ENCODE measurements at regions not wholly inside any gene's neighbourhood (a gene's known extent, or its start where the extent isn't known, plus 50 kb on each side); places are given as distances from the start of the nearest gene placed in this dataset.
"Not testable (repeated sequence)": the region's sequence is repeated elsewhere in the genome, so short reads cannot be mapped to it uniquely, and the experiment has no call there.

DNA sequence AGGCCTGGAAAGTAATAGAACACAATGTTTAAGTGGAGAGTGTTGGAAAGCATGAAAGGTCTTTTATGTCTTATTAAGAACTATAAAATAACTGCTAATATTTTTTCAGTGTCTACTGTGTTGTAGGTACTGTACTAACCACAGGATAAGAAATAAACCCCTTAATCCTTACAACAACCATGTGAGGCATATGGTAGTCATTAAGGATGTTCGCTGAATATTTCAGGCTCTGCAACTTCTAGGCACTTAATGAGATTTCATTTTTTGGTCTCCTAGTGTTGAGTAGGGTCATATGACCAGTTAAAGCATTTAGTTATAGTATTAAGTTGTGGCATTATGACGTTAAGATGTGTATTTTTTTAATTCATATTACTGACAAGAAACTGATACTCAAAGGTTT is 346.6 kb upstream of the KCNH7 start:
- no peak for DNase-seq (ENCODE audit: low read depth, low spot score)
- in situ Hi-C loops (cut with HindIII; ENCODE audit: low pct_unique_long_range_greater_than_20kb, low sequenced_read_pairs): no loop called here

DNA sequence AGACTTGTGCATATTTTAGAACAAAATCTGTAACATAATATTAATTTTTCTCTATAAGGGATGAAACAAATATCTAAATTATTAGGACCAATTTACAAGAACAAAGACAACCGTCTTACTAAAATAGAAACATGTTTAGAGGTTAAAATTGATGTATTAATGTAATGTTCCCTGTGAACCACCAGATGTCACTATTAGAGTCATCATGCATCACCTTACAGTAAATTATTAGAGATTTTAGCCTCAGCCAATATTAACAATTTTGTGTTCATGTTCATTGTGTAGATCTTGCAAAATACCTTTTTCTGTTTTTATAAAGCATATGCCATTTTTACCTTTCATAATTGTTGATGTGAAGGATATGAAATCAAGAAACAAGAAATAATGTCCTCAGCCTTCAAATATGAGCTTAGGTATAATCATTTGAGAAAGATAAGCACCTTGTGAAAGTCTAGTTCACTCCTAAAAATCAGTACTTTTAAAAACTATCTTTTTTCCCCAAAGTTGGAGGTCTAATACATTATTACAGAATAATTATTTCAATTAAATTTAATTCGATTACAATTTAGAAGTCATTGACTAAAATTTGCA is 344.3 kb upstream of the KCNH7 start:
- in situ Hi-C loops (cut with HindIII; ENCODE audit: low pct_unique_long_range_greater_than_20kb, low sequenced_read_pairs): no loop called here
- peak; percentile 39 for DNase-seq (ENCODE audit: low read depth, low spot score)

- DNase-seq (ENCODE audit: low read depth, low spot score): no peak
- in situ Hi-C loops (cut with HindIII; ENCODE audit: low pct_unique_long_range_greater_than_20kb, low sequenced_read_pairs): no loop called here
Measured at GRCh38 chr2:163177592-163177991, 339.0 kb upstream of the KCNH7 start.

DNA sequence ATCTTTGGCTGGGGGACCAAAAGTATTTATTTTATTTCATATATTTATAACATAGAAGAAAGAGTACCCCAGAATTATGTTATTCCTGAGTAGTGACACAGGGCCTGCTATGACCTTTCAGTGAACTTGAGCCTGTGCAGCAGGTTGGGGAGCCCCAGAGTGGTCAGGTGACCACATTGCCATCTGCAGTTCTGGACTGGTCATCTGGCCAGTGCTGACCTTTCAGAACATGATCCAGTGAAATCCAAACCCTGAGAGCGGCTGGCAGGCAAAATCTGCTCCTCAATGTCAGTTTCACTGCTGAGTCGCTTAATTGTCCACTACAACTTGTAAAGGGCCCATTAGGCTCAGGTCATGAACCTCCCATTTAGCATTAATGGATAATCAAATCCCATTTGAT is 336.7 kb upstream of the KCNH7 start:
- in situ Hi-C loops (cut with HindIII; ENCODE audit: low pct_unique_long_range_greater_than_20kb, low sequenced_read_pairs): no loop called here
- no peak for DNase-seq (ENCODE audit: low read depth, low spot score)

- no peak for DNase-seq (ENCODE audit: low read depth, low spot score)
- in situ Hi-C loops (cut with HindIII; ENCODE audit: low pct_unique_long_range_greater_than_20kb, low sequenced_read_pairs): loop anchor here (25.0 kb wide), 1 partner anchor 1489 kb away; no protein-coding TSS in a partner anchor
Measured at GRCh38 chr2:163173591-163173990, 335.0 kb upstream of the KCNH7 start.

GRCh38 chr2:163171786-163172530 is 333.4 kb upstream of the KCNH7 start:
- no peak for DNase-seq (ENCODE audit: low read depth, low spot score)
- in situ Hi-C loops (cut with HindIII; ENCODE audit: low pct_unique_long_range_greater_than_20kb, low sequenced_read_pairs): loop anchor here (25.0 kb wide), 1 partner anchor 1490 kb away; no protein-coding TSS in a partner anchor

GRCh38 chr2:163157891-163158496 is 319.4 kb upstream of the KCNH7 start:
- peak; percentile 3 for DNase-seq (ENCODE audit: low read depth, low spot score)
- in situ Hi-C loops (cut with HindIII; ENCODE audit: low pct_unique_long_range_greater_than_20kb, low sequenced_read_pairs): loop anchor here (25.0 kb wide), 1 partner anchor 1504 kb away; no protein-coding TSS in a partner anchor

DNA sequence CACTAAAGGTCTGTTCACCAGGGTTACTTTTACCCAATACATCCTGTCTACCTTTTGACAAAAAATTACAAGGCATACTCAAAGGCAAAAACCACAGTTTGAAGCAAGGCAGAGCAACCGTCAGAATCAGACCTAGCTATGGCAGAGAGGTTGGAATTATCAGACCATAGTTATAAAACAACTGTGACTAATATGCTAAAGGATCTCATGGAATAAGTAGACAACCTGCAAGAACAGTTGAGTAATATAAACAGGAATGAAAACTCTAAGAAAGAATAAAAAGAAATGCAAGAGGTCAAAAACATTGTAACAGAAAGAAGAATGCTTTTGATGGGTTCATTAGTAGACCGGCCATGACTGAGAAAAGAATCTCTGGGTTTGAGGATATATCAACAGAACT is 318.8 kb upstream of the KCNH7 start:
- DNase-seq (ENCODE audit: low read depth, low spot score): no peak

DNA sequence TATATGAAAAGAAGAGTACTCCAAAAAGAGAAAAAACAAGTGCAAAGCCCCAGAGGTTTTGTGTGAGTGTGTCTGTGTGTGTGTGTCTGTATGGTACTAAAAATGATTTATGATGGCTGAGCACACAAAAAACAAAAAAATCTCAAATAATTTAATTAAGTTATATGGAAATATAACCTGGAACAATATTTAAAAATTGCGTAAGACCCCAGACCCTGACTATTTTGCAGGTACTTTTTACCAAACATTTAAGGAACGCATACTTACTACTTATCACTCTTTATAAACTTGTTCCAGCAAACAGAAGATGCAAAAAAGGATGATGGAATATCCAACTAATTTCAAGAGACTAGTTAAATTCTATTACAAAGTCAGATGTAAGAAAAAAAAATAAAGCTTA is 317.4 kb upstream of the KCNH7 start:
- in situ Hi-C loops (cut with HindIII; ENCODE audit: low pct_unique_long_range_greater_than_20kb, low sequenced_read_pairs): loop anchor here (25.0 kb wide), 1 partner anchor 1506 kb away; no protein-coding TSS in a partner anchor
- DNase-seq (ENCODE audit: low read depth, low spot score): no peak

More for the DNA sequence above, 318.8 kb upstream of the KCNH7 start:
- in situ Hi-C loops (cut with HindIII; ENCODE audit: low pct_unique_long_range_greater_than_20kb, low sequenced_read_pairs): loop anchor here (25.0 kb wide), 1 partner anchor 1505 kb away; no protein-coding TSS in a partner anchor

DNA sequence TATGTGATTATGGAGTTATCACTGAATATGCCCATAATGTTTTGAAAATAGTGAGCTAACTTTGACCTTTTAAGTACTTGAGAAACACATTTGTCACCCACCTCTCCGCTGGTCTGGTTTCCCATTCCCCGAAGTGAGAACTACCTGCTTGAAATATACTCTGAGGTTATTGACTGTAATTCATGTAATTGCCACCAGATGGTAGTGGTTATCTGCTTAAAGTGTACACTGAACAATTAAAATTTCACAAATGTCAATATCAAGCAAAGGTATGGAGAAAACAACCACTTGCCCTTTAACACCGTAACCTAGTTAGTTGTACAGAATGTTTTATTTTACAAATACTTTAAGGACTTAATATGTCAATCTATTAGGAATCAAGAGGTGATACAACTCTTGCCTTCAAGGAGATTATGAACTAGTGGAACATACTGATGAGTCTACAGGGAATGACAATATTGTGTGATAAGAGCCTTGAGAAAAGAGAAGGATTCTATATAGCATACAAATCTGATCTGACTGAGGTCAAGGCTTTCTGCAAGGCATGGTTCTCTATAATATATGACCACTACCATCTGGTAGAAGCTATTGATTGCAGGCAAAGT is 316.8 kb upstream of the KCNH7 start:
- DNase-seq (ENCODE audit: low read depth, low spot score): peak; percentile 63
- in situ Hi-C loops (cut with HindIII; ENCODE audit: low pct_unique_long_range_greater_than_20kb, low sequenced_read_pairs): loop anchor here (25.0 kb wide), 1 partner anchor 1507 kb away; no protein-coding TSS in a partner anchor

GRCh38 chr2:163142618-163143017 is 304.1 kb upstream of the KCNH7 start:
- in situ Hi-C loops (cut with HindIII; ENCODE audit: low pct_unique_long_range_greater_than_20kb, low sequenced_read_pairs): no loop called here

GRCh38 chr2:163138947-163139346 is 300.4 kb upstream of the KCNH7 start:
- in situ Hi-C loops (cut with HindIII; ENCODE audit: low pct_unique_long_range_greater_than_20kb, low sequenced_read_pairs): no loop called here
- DNase-seq (ENCODE audit: low read depth, low spot score): no peak

More at GRCh38 chr2:163142618-163143017, 304.1 kb upstream of the KCNH7 start:
- DNase-seq (ENCODE audit: low read depth, low spot score): no peak

DNA sequence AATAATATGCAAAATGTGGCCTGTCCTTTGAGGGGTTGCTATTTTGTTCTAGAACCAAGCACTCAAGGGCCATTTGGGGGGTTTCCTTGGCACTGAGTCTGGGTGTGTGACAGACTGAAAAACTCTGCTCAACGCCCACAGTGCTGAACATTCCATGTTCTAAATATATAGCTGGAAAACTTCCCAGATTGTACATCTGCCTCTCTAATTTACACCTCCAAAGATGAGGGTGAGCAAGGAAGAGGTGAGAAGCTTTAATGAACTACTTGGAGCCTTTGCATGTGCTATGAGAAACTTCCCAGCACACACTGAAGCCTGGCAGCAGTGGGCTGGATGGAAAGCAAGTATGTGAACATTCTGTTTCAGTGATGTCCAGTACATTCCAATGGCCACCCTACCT is 296.7 kb upstream of the KCNH7 start:
- DNase-seq (ENCODE audit: low read depth, low spot score): no peak
- in situ Hi-C loops (cut with HindIII; ENCODE audit: low pct_unique_long_range_greater_than_20kb, low sequenced_read_pairs): no loop called here

- in situ Hi-C loops (cut with HindIII; ENCODE audit: low pct_unique_long_range_greater_than_20kb, low sequenced_read_pairs): no loop called here
- DNase-seq (ENCODE audit: low read depth, low spot score): peak; percentile 87
Measured at GRCh38 chr2:163133602-163134001, 295.0 kb upstream of the KCNH7 start.

- DNase-seq (ENCODE audit: low read depth, low spot score): peak; percentile 56
- in situ Hi-C loops (cut with HindIII; ENCODE audit: low pct_unique_long_range_greater_than_20kb, low sequenced_read_pairs): no loop called here
Measured at GRCh38 chr2:163132850-163133249, 294.3 kb upstream of the KCNH7 start.

- in situ Hi-C loops (cut with HindIII; ENCODE audit: low pct_unique_long_range_greater_than_20kb, low sequenced_read_pairs); DNase-seq (ENCODE audit: low read depth, low spot score): not testable (repeated sequence)
Measured at GRCh38 chr2:163132207-163132606, 293.6 kb upstream of the KCNH7 start.

- no peak for DNase-seq (ENCODE audit: low read depth, low spot score)
- in situ Hi-C loops (cut with HindIII; ENCODE audit: low pct_unique_long_range_greater_than_20kb, low sequenced_read_pairs): no loop called here
Measured at GRCh38 chr2:163123526-163123925, 285.0 kb upstream of the KCNH7 start.

GRCh38 chr2:163122257-163122656 is 283.7 kb upstream of the KCNH7 start:
- DNase-seq (ENCODE audit: low read depth, low spot score): no peak
- in situ Hi-C loops (cut with HindIII; ENCODE audit: low pct_unique_long_range_greater_than_20kb, low sequenced_read_pairs): no loop called here

Measured in SK-MEL-5 (cell line).